Myocyte (in vitro differentiated cells): ENCODE measurements at regions not wholly inside any gene's neighbourhood (a gene's known extent, or its start where the extent isn't known, plus 50 kb on each side); places are given as distances from the start of the nearest gene placed in this dataset.

ENCODE experiments used
- DNase-seq: peaks from one replicate; pipeline ENCODE4 v3.0.0-alpha.2; 2012; ENCODE audit warnings: low read depth

DNA sequence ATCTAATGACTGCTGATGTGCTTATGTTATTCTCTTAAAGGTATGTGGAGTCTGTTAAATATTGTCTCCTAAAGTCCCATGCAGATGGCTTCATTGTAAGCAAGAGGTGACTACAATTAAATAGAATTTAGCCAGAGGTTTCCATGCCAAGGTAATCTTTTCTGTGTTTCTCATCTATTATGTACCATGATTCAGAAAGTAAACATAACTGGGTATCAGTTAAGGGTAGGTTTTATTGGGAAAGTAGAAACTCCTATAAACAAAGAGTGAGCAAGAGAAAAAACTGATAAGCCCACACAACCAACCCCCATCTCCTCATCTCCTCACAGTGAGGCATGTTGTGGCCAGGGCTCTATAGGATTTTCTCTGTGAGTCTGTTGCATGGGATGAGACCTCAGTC lies 611.7 kb downstream of the SNAPC1 start:
- no peak for DNase-seq

DNA sequence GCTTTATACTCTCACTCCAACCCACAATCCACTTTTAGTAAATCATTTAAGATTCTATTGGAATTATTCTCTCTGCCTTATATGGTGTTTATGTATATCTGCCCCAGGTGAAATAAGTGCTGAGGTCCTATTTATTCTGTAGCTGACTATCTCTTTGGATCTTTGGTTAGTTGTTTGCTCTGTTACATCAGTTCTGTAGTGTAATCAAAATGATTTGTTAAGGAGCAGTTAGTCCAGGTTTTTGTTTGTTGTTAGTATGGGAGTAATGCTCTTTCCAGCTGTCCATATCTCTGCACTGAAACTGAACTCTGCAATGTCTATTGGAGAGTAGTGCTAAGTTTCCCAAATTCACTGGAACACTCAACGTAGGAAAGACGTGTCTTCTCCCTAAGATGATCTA lies 615.8 kb downstream of the SNAPC1 start:
- no peak for DNase-seq

DNA sequence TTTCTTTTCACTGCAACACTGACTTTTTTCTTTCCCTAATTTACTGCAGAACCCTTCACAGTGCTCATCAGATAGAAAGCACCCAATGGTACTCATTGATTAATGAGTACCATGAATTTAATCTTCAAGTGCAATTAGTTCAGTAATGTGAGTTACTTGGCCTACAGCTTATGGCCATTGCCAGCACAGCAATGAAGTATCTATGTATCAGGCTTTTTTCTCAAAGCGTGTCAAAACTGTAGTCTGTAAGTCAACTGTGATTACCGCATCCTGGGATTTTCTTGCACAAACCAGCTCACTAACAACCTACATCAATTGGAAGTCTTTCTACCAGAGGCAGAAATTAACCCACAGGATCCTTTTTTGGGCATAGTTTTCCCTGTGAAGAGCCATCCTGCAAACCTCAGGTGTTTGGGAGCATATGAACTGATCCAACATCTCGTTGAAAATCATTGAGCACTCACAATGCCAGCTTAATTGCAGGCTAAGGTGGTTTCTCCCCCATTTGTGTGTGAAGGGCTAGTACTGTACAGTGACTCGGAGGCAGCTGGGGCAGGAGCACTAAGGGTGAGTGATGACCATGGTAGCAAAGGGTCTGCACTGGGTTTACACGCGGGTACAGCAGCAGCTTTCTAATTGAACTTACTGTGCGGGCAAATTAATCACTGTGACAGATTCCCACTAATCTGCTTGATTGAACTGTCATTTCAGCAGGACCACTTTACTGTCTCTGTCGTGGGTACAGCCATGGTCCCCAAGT lies 619.3 kb downstream of the SNAPC1 start:
- DNase-seq = no peak

DNA sequence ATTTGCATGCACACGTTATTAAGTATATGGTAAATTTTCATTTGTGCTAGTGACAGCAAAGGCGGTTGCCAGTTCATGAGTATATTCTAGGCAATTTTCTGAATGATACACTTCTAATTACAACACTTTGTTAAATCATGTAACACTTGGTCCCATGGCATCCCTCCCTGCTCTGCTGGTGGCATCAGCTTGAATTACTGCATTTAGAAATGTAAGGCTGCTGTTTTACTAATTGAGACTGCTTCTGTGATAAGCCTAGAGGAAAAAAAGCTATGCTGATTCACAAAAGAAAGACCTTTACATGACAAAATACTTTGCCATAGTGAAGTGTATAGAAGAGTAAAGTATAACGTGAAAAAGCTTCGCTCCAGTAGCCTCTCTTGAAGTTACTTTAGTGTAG lies 636.1 kb downstream of the KCNH5 start:
- no peak for DNase-seq

DNA sequence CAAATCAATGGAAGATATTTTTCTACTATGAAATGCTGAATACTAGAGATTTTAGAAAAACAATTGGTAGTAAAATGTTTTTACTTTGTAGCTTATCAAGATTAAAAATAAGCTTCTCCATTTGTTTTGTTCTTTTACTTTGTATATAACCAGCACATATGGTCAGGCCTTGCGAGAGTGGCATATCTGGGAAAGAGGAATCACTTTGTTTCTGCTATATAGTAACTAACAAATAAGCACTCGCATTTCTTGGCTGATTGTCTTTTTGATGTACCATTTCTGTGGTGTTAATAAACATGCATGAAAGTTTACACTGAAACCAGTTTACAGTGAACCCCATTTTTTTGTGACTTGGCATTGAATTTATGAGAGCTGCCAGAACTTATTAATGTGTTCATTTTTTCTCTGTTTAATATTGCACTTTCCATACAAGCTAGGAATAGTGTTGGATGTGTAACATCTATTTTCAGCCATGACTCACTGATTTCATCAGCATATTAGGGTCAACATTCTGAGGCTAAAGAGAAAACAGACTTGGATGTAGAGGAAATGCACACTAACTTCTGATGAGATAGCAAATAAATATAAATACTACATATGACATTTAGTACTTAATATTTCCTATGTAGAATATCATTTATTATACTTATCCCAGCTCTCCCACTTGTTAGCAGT lies 635.5 kb downstream of the KCNH5 start:
- DNase-seq = no peak

DNA sequence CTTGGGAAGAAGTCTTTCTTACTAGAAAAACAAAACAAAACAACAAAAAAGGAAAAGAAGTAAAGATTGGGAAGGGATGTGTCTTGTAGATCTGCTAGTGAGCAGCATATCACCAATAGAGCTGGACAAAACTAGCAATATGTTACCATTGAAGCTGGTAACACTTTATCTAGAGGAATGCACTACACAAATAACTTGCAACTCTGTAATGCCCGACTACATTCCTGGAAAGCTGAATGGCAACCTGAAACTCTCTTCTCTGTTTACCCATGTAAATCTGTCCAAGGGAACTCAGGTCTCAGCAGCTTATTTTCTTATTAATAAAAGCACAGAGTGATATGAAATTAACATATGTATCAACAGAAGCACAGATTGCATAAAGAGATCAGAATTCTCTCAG lies 624.4 kb downstream of the KCNH5 start:
- DNase-seq = no peak

DNA sequence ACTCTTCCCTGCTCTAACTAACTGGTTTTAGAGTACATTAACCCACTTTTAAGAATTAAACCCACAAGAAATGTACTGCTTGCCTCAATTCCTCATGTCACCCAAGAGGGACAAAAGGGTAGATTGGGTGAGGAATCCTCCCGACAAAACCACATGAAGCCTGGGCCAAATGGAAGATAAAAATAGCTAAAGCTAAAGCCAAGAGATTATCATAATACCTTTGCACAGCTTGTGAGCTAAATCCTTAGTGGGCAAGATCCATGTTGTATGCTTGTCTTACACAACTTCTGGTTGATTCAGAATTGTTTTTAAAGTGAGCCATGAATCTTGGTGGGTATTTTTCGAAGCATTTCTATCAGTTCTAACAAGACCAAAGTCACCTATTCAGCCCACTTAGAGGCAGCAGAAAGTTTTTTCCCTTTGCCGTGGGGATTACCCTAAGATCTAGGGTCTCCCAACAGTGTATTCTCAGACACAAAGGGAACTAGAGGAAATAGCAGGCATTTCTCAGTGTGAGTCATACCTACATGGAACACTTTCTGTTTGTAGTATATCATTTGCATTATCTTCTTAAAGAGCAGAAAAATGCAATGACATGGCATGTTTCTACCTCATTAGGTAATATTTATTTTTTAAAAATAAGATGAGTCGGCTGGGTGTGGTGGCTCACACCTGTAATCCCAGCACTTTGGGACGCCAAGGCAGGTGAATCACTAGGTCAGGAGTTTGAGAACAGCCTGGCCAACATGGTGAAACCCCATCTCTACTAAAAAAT lies 616.6 kb downstream of the KCNH5 start:
- no peak for DNase-seq

DNA sequence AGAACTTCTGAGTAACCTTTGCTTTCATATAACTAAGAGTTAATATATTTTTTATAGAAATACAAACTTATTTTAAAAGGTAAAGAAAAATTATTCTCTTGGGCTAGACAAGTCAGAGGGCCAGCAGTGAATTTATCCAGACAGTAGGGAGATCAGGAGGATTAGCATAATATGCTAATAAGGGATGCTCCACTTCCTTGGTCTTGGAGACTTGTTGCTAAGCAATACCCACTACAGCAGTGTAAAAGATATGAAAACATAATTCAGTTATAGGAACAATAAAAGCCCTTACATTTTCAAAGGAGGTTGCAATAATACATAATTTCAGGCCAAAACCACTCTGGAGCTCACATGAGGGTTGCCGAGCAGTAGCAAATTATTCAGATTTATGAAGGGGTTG lies 615.6 kb downstream of the KCNH5 start:
- DNase-seq = no peak

DNA sequence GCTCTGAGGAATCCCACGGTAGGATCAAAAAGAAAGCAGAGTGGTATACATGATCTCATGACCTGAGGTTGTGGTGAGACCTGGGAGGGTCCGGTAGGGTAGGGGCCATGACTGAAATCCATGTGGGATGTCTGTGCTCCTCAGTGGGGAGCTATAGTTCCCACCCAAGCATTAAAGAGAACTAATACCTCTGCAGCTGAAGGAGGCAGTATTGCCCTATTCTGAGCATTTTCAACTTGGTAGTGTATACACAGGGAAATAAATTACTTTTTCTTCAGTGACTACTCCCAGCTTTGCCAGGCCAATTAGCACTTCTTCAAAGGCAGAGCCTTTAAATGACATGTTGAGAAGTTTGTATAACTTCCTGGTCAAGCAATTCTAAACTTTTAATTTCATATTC lies 613.8 kb downstream of the KCNH5 start:
- DNase-seq = no peak

DNA sequence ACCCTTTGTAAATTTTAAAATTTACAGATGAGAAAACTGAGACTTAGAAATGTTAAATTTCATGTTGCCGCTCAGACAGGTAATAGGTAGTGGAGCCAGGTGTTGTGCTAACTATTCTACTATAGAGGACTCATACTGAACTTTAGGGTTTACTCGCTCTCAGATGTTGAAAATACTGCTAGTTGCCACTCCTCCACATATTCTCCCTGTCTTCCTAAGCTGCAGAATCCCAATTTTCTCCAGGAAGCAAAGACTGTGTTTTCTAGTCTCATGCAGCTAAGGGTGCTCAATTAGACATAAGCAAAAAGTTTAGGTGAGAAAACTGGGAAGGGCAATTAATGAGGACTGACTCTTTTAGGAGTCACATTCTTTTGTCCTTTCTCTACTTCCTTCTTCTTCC lies 612.3 kb downstream of the KCNH5 start:
- DNase-seq = no peak

DNA sequence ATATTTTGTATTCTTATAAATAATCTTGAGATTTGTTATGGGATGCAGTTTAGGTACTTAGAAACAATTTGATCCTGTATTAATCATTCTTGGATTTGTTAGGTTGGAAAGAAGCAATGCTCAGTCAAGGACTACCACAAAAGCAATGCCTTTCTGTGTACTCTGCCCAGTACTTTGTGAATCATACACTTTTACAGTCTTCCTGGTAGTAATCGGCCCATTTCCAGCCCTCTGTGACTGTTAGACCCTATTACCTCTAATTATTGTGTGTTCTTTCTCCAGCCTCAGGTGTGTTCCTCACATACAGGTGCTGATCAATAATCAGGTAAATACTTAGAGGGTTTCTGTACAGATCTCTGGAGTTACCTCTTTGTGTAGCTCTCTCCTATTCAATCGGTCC lies 609.0 kb downstream of the KCNH5 start:
- no peak for DNase-seq

DNA sequence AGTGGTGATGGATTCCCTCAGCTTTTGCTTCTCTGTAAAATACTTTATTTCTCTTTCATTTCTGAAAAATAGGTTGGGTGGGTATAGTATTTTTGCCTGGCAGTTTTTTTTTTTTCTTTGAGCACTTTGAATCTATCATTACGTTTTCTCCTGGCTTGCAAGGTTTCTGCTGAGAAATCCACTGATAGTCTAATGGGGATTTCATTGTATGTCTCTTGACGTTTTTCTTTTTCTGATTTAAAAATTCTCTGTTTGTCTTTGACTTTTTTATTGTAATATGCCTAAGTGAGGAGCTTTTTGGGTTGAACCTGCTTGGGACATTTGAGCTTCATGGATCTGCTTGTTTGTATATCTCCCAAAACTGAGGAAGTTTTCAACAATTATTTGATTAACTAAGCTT lies 606.0 kb downstream of the KCNH5 start:
- DNase-seq = no peak

DNA sequence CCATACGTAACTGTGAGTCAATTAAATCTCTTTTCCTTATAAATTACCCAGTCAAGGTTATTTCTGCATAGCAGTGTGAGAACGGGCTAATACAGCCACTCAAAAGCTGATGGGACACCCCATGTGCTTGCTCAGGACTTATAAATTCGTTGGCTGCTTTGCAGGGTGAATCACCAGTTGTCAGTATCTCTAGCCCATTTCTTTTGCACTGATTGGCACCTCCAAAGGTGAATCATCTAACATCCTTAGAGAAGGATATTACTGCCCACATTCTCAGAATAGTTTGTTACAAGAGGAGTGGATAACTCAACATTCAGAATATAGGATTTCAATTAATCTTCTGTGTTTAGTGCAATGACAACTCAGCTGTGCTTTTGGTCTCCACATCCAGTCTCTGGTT lies 601.5 kb downstream of the KCNH5 start:
- no peak for DNase-seq

DNA sequence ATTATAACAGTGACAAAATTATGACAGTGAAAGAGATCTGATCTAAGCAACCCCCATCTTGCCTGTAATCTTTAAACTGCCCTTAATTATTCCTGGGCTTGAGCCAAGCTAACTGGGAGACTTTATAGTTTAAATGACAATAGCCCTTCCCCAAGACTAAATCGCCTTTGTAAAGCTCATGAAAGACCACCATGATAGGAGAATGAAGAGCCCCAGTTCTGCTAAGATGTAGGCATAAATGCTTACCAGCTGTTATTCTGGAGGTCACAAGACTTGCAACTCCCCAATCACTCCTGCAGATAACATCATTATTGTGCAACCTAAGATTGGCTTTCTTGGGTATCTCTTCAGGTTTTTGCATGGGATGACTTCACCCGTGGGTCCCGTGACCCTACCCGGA lies 599.7 kb downstream of the KCNH5 start:
- DNase-seq = no peak

DNA sequence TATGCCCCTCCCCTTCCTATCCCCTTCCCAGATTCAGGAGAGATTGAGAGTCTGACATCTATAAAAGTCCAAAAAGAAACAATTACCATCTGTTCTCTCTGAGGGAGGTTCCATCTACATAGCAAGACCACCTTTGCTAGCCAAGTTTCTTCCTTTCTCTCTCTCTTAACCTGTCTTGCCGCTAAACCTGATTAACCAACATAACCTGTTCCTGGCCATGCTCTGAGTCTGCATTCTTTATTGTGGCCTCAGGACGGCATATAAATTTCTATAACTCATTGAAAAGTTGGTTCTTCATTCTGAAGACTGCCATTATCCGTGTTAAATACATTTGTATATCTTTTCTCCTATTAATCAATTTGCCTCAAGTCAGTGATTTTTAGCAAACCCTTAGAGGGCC lies 594.0 kb downstream of the KCNH5 start:
- DNase-seq = no peak

DNA sequence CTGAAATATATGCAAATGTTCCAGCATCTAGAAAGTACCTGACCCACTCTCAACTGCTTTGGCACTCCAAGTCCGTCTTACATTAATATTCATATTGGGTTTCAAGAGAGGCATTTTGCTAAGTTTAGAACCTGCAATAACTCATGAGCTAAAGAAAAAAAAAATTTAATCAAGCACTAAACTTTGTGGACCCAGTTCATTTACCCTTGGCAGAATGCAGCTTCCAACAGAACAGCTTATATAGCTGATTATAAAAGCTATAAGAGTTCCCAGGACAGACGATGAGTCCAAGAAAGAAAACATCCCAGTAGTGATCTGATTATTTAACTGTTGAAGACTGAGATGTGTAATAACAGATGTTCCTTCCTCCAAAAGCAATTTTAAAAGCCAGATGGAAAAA lies 592.0 kb downstream of the KCNH5 start:
- DNase-seq = no peak

DNA sequence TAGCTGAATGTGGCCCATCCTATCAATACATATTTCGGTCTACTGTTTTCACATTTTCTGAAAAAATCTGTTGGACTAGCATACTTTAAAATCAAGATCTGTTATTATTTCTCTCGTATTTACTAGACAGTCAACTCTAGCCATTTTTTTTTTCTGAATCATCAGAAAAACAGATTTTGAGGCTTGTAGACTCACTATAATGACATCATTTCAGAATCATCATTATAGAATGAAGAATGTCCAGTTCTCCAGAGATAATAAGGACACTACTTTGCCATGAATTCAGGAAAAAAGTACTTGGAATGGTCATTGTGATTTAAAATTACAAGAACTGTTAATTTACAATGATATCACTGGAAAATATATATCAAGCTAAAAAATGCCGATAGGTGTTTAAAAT lies 589.8 kb downstream of the KCNH5 start:
- DNase-seq = no peak

DNA sequence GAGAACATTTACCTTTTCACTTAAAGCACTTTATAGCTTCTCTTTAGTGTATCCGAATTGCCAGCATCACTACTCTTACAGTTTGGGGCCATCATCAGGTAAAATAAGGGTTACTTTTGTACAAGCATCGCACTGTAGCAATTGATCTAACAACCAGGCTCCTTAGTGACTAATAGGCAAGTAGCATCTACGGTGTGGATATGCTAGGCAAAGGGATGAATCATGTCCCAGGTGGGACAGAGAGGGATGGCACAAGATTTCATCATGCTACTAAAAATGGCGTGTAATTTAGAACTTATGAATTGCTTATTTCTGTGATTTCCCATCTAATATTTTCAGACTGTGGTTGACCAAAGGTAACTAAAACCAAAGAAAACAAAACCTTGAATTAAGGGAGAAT lies 582.3 kb downstream of the KCNH5 start:
- no peak for DNase-seq

DNA sequence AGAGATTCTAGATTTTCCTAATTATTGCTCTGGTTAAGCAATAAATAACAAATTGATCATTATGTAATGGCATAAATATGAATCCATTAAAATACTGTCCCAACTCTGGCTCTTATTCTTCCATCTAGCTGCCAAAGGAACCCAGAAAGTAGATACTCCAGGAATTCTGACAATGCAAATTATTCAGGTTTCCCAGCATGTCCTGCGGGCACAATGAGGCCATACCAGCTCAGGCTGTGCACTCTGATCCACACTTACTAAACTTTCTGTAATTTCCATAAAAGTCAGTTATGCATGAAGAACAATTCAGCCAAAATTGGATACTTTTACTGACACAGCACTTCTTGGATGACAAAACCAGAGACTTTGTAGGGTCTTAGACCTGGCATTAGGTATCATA lies 576.3 kb downstream of the KCNH5 start:
- DNase-seq = no peak

DNA sequence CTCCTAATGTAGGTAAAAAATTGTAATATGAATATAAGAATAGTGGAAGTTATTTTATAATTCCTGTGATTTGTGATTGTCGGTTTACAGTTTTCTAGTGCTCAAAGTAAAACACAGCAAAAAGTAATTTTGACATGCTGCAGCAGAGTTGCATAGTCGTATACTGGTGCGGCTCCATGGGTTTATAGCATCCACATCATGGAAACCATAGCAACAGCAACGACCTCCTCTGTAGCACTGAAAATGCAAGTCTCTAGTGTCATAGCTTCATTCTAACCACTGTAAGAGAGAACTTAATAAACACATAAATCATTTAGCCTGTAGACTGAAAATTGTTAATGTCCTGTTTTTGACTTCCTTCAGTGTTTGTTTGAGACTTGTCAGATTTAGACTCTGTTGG lies 574.3 kb downstream of the KCNH5 start:
- no peak for DNase-seq

DNA sequence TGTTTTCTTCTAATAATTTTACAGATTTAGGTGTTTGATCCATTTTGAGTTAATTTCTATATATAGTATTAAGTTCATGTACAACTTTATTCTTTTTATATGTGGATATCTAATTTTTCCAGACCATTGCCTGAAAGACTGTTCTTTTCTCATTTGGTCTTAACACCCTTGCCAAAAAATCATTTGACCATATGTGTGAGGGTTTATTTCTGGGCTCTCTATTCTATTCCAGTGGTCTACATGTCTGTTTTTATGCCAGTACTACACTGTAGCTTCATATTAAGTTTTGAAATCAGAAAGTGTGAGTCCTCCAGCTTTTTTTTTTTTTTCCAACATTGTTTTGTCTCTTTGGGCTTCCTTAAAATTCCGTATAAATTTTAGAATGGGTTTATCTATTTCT lies 554.1 kb downstream of the KCNH5 start:
- DNase-seq = no peak

DNA sequence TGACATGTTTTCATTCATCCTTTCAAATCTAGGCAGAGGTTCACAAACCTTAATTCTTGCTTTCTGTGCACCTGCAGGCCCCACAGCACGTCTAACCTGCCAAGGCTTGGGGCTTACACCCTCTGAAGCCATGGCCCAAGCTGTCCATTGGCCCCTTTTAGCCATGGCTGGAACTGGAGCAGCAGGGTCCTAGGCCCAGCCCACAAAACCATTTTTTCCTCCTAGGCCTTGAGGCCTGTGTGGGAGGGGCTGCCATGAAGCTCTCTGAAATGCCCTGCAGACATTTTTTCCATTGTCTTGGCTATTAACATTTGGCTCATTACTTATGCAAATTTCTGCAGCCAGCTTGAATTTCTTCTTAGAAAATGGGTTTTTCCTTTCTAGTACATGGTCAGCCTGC lies 547.5 kb downstream of the KCNH5 start:
- no peak for DNase-seq
